ENCODE measurements at regions not wholly inside any gene's neighbourhood (a gene's known extent, or its start where the extent isn't known, plus 50 kb on each side); places are given as distances from the start of the nearest gene placed in this dataset.

DNA sequence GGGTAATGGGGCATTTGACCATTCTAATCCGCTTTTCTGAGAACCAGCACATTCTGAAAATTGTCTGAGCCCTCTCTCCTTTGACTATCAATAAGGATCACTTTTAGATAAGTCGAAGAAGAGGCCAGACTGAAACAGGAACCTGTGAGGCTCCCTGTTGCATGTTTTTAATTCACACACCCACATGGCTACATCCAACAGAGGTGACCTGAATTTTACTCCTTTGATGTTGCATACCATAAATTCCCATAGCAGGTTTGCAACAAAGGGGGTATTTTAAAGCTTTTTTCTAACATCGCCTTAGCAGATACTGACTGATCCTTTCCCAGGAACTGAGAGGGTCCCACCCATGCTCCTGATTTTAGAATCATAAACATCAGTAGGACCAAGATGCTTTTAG, 450.8 kb downstream of the USP25 start:
- no peak overlapping the region for H3K4me3 ChIP-seq (ENCODE audit: low read depth, low read length)
- TF ChIP-seq, protein P1, sequence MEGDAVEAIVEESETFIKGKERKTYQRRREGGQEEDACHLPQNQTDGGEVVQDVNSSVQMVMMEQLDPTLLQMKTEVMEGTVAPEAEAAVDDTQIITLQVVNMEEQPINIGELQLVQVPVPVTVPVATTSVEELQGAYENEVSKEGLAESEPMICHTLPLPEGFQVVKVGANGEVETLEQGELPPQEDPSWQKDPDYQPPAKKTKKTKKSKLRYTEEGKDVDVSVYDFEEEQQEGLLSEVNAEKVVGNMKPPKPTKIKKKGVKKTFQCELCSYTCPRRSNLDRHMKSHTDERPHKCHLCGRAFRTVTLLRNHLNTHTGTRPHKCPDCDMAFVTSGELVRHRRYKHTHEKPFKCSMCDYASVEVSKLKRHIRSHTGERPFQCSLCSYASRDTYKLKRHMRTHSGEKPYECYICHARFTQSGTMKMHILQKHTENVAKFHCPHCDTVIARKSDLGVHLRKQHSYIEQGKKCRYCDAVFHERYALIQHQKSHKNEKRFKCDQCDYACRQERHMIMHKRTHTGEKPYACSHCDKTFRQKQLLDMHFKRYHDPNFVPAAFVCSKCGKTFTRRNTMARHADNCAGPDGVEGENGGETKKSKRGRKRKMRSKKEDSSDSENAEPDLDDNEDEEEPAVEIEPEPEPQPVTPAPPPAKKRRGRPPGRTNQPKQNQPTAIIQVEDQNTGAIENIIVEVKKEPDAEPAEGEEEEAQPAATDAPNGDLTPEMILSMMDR (IDR thresholded peaks at IDR 0.05; ENCODE audit: low read depth, low read length, missing control alignments), result no peak
- in situ Hi-C loops (cut with HindIII; ENCODE audit: low sequenced_read_pairs), result no loop called here
- DNase-seq (ENCODE audit: low read depth), result no peak

DNA sequence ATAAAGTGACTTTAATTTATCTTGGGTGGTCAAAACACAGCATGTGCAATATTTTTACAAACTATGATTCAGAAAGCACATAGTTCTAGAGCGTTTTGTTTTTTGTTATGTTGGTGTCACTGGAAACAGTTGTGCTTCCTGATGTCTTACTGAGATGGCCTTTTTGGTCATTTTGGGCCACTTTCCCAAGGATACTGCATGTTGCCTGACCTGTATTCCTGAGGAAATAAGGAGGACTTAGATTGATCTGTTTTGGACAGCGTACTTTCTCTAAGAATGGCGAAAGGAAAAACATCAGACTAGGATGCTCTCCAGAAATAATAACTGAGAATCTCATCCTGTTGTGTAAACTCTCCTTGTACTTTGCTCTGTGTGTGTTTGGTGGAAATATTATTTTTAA, 451.2 kb downstream of the USP25 start:
- in situ Hi-C loops (cut with HindIII; ENCODE audit: low sequenced_read_pairs), result no loop called here
- TF ChIP-seq, protein P1 (IDR thresholded peaks at IDR 0.05; ENCODE audit: low read depth, low read length, missing control alignments), result no peak
- H3K4me3 ChIP-seq (ENCODE audit: low read depth, low read length), result no peak overlapping the region
- DNase-seq (ENCODE audit: low read depth), result peak; percentile 58

DNA sequence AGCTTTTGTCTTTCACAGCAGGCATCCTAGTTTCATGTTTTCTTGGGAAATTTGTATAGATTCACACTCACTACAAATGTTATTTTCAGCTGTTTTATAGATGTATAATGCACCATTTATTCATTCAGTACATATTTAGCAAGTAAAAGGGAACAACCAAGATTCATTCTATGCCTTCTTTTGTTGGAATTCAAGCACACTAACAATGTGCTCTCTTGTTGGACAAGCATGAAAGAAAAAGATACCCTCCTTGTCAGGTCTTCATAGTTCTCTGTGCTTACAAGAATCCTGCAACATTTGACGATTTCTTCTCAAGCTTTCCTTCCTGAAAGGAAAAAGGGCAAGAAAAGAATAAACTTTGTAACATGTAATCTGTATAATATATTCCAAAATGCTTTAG, 456.0 kb downstream of the USP25 start:
- TF ChIP-seq, protein P1 (IDR thresholded peaks at IDR 0.05; ENCODE audit: low read depth, low read length, missing control alignments), result no peak
- no peak overlapping the region for H3K4me3 ChIP-seq (ENCODE audit: low read depth, low read length)
- DNase-seq (ENCODE audit: low read depth), result no peak
- in situ Hi-C loops (cut with HindIII; ENCODE audit: low sequenced_read_pairs), result no loop called here

DNA sequence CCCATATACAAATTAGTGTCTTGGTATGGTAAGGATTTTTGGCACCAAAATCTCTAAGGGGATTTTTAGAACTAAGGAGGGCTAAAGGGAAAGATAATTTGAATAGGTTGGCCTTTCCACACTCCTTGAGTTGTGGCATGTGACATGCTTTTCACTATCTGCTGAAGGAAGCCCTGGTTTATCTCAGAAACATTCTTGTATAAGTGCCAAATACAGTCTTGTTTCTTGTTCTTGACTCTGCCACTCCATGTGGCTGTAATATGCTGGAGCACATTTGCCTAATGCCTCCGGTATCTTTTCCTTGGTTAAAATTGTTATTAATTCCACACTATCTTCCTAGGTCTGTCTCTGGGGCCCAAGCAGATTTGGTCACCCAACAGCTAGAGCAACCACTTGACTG, 457.0 kb downstream of the USP25 start:
- TF ChIP-seq, protein P1 (IDR thresholded peaks at IDR 0.05; ENCODE audit: low read depth, low read length, missing control alignments), result no peak
- in situ Hi-C loops (cut with HindIII; ENCODE audit: low sequenced_read_pairs), result no loop called here
- DNase-seq (ENCODE audit: low read depth), result no peak
- no peak overlapping the region for H3K4me3 ChIP-seq (ENCODE audit: low read depth, low read length)

DNA sequence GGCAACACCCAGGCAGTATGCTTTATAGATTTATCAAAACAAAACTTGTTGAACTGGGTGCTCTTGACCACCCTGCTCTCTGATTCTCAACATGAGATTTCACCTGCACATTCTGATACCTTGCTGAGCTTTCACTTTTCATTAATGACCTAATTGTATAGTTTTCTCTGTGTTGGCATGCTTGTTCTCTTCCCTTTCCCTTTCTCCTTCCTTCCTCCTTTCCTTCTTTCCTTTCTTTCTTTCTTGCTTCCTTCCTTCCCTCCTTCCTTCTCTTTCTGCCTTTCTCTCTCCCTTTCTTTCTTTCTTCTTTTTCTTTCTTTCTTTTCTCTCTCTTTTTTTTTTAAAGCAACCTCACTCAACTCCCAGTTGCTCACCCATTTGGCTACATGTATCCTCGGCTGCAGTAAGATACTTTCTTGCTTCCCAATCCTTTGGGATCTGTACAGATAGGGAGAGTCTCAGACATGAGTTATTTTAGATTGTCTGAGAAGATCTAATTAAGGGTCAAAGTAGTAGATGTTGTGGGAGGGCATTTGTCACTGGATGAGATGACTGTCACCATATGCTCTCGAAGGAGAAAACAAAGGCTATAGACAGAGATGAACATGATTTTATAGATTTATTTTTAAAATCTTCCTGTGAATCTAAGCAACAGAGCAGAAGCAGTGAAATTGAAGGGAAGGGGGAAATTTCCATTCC, 458.0 kb downstream of the USP25 start:
- no peak for DNase-seq (ENCODE audit: low read depth)
- in situ Hi-C loops (cut with HindIII; ENCODE audit: low sequenced_read_pairs), result no loop called here
- TF ChIP-seq, protein P1 (IDR thresholded peaks at IDR 0.05; ENCODE audit: low read depth, low read length, missing control alignments), result no peak
- H3K4me3 ChIP-seq (ENCODE audit: low read depth, low read length), result no peak overlapping the region

DNA sequence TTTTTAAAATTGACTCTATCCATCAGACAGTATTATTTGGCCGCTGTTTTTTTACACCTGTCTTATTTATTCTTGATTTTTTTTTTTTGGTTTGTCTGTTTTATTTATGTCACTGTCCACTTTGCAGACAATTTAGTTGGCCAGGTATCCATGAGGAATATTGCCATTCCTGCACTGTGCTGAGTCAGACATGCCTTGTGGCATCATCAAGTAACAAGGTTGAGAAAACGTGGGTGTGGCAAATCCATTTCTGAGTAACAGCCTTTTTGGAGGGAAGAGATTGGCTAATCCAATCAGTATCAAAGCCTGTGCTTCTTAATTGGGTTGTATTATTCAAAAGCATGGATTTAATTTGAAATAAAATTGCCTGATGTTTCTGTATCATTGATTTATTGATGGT, 463.1 kb downstream of the USP25 start:
- TF ChIP-seq, protein P1 (IDR thresholded peaks at IDR 0.05; ENCODE audit: low read depth, low read length, missing control alignments), result no peak
- in situ Hi-C loops (cut with HindIII; ENCODE audit: low sequenced_read_pairs), result loop anchor here (5.0 kb wide), 1 partner anchor 99 kb away; no protein-coding TSS in a partner anchor
- no peak overlapping the region for H3K4me3 ChIP-seq (ENCODE audit: low read depth, low read length)
- DNase-seq (ENCODE audit: low read depth), result no peak

Data from astrocyte of the cerebellum (primary cell).